Keratinocyte (primary cell): ENCODE measurements at regions not wholly inside any gene's neighbourhood (a gene's known extent, or its start where the extent isn't known, plus 50 kb on each side); places are given as distances from the start of the nearest gene placed in this dataset.
A peak's percentile ranks its signal among the peaks of the same experiment; 100 is the strongest.

Experiments used
- DNase-seq: peaks from one replicate; pipeline ENCODE4 v3.0.0-alpha.2; 2011; ENCODE audit warnings: low read depth, missing footprints, low spot score
- FAIRE-seq: peaks from 2 replicates; lab custom pipeline; 2011; peaks lifted over from hg19 to GRCh38; lab: Jason Lieb, UNC
- H2AFZ ChIP-seq: 2 replicates; pipeline ENCODE4 v1.6.0; 2012; ENCODE audit warnings: low read length, control low read depth, inconsistent platforms; ENCODE audit not compliant: control insufficient read depth
- H3K27ac ChIP-seq: 2 replicates; pipeline ENCODE4 v1.5.1; 2011; ENCODE audit warnings: low read length; ENCODE audit not compliant: control insufficient read depth, insufficient read depth
- H3K27me3 ChIP-seq: 3 replicates; pipeline ENCODE4 v1.6.0; 2011; ENCODE audit warnings: low read length; ENCODE audit not compliant: control insufficient read depth, insufficient read depth; ENCODE audit errors: extremely low read depth
- H3K36me3 ChIP-seq, 2 experiments: 2 replicates in 1 of 2; 3 replicates in 1 of 2; pipeline ENCODE4 v1.5.1; 2011; ENCODE audit warnings: low read length in 2 of 2, mild to moderate bottlenecking in 1 of 2; ENCODE audit not compliant: control insufficient read depth in 2 of 2, insufficient read depth in 2 of 2; ENCODE audit errors: extremely low read depth in 1 of 2
- H3K4me1 ChIP-seq: 3 replicates; pipeline ENCODE4 v1.5.1; 2011; ENCODE audit warnings: low read length; ENCODE audit not compliant: control insufficient read depth, insufficient read depth; ENCODE audit errors: extremely low read depth
- H3K4me2 ChIP-seq: 3 replicates; pipeline ENCODE4 v1.6.0; 2011; ENCODE audit warnings: low read depth, low read length; ENCODE audit not compliant: control insufficient read depth, insufficient read depth; ENCODE audit errors: extremely low read depth
- H3K4me3 ChIP-seq, 3 experiments: fragments of 200-600 bp in 1 of 3; sonication (generic) in 1 of 3; 2 replicates in 2 of 3; 3 replicates in 1 of 3; pipeline ENCODE4 v1.5.1; 2011 to 2016; ENCODE audit warnings: low read length in 3 of 3, mild to moderate bottlenecking in 3 of 3, control low read depth in 2 of 3, inconsistent platforms in 1 of 3, low read depth in 1 of 3, mixed read lengths in 1 of 3, mixed run types in 1 of 3, moderate library complexity in 1 of 3; ENCODE audit not compliant: control insufficient read depth in 2 of 3, insufficient read depth in 2 of 3; ENCODE audit errors: extremely low read depth in 1 of 3
- H3K79me2 ChIP-seq: 2 replicates; pipeline ENCODE4 v1.6.0; 2012; ENCODE audit warnings: low read length; ENCODE audit not compliant: control insufficient read depth, insufficient read depth
- H3K9ac ChIP-seq: 3 replicates; pipeline ENCODE4 v1.6.0; 2011; ENCODE audit warnings: low read length; ENCODE audit not compliant: control insufficient read depth, insufficient read depth; ENCODE audit errors: extremely low read depth
- H3K9me1 ChIP-seq: 3 replicates; pipeline ENCODE4 v1.6.0; 2011; ENCODE audit warnings: low read length; ENCODE audit not compliant: control insufficient read depth, insufficient read depth; ENCODE audit errors: extremely low read depth
- H3K9me3 ChIP-seq: 2 replicates; pipeline ENCODE4 v1.5.1; 2012; ENCODE audit warnings: low read depth, low read length; ENCODE audit not compliant: control insufficient read depth
- H4K20me1 ChIP-seq: 3 replicates; pipeline ENCODE4 v1.6.0; 2011; ENCODE audit warnings: low read length; ENCODE audit not compliant: control insufficient read depth, insufficient read depth; ENCODE audit errors: extremely low read depth
- CTCF ChIP-seq, 3 experiments: IDR thresholded peaks in 1 of 3; conservative IDR thresholded peaks in 1 of 3; optimal IDR thresholded peaks in 1 of 3; 2 replicates in 2 of 3; 3 replicates in 1 of 3; pipeline versions ENCODE3 to v1.5.1; 2011; ENCODE audit warnings: low read length in 3 of 3, mild to moderate bottlenecking in 3 of 3, moderate library complexity in 2 of 3, control low read depth in 1 of 3, inconsistent platforms in 1 of 3; ENCODE audit not compliant: insufficient read depth in 2 of 3; ENCODE audit errors: extremely low read depth in 1 of 3
- EZH2 ChIP-seq: IDR thresholded peaks from one replicate; pipeline ENCODE4 v1.6.1; 2012; ENCODE audit warnings: inconsistent platforms, mild to moderate bottlenecking, low read length, moderate library complexity
- dilution Hi-C: fragments of 300-500 bp; cut with MboI; formaldehyde crosslinking; loops from one replicate; pipeline ENCODE4 v1.7.0; 2020; ENCODE audit warnings: low sequenced_read_pairs; ENCODE audit not compliant: extremely low pct_ligation_motif_present

- Histone ChIP-seq H3K4me3 (no peak overlapping the region), H3K9me1 (no peaks in the 10 kb centered on the region), H2AFZ (no peak overlapping the region), H3K27me3 (no peaks in the 10 kb centered on the region), H3K4me2 (no peak overlapping the region), H3K9me3 (no peaks in the 10 kb centered on the region), H3K9ac (no peak overlapping the region), H4K20me1 (no peaks in the 10 kb centered on the region), H3K36me3 (no peaks in the 10 kb centered on the region), H3K4me1 (peaks cover 20% of the 10 kb centered on the region), H3K27ac (no peak overlapping the region), H3K79me2 (no peaks in the 10 kb centered on the region)
- dilution Hi-C loops, result no loop called here
- DNase-seq (no peak), FAIRE-seq (peak; percentile 5)
- no peak for TF ChIP-seq CTCF (optimal IDR thresholded peaks at IDR 0.05 in 1 of 3, IDR thresholded peaks at IDR 0.05 in 1 of 3, conservative IDR thresholded peaks at IDR 0.05 in 1 of 3; ENCODE audit: extremely low read depth in 1 of 3, insufficient read depth in 2 of 3, low read length in 3 of 3)
- no peak for TF ChIP-seq EZH2
These were observed 272.5 kb upstream of the RUNX1 start for GRCh38 chr21:35321322-35322200.

- TF ChIP-seq EZH2, result no peak
- TF ChIP-seq CTCF (optimal IDR thresholded peaks at IDR 0.05 in 1 of 3, IDR thresholded peaks at IDR 0.05 in 1 of 3, conservative IDR thresholded peaks at IDR 0.05 in 1 of 3; ENCODE audit: extremely low read depth in 1 of 3, insufficient read depth in 2 of 3, low read length in 3 of 3), result no peak
- dilution Hi-C loops, result no loop called here
- H3K4me2 ChIP-seq, result peak overlapping the region; percentile 34
These were observed 270.7 kb upstream of the RUNX1 start for GRCh38 chr21:35319684-35320283.

More at GRCh38 chr21:35319684-35320283, 270.7 kb upstream of the RUNX1 start:
- Histone ChIP-seq H3K36me3 (no peaks in the 10 kb centered on the region), H3K4me1 (peaks cover 17% of the 10 kb centered on the region), H3K9me3 (no peaks in the 10 kb centered on the region), H3K79me2 (no peaks in the 10 kb centered on the region), H3K9ac (no peak overlapping the region), H3K4me3 (no peak overlapping the region), H3K27me3 (no peaks in the 10 kb centered on the region), H2AFZ (no peak overlapping the region), H3K9me1 (no peaks in the 10 kb centered on the region), H4K20me1 (no peaks in the 10 kb centered on the region), H3K27ac (no peak overlapping the region)
- DNase-seq, result no peak
- peak; percentile 93 for FAIRE-seq
